HL-60/S4 treated with retinoic acid at 250 ng/mL for 4 days and 3 days (cell line): ENCODE measurements at regions not wholly inside any gene's neighbourhood (a gene's known extent, or its start where the extent isn't known, plus 50 kb on each side); places are given as distances from the start of the nearest gene placed in this dataset.

Source experiments
- in situ Hi-C: fragments of 300-500 bp; cut with MboI; formaldehyde crosslinking; loops from 2 replicates; pipeline ENCODE4 v1.7.0; 2022; ENCODE audit warnings: low sequenced_read_pairs

DNA sequence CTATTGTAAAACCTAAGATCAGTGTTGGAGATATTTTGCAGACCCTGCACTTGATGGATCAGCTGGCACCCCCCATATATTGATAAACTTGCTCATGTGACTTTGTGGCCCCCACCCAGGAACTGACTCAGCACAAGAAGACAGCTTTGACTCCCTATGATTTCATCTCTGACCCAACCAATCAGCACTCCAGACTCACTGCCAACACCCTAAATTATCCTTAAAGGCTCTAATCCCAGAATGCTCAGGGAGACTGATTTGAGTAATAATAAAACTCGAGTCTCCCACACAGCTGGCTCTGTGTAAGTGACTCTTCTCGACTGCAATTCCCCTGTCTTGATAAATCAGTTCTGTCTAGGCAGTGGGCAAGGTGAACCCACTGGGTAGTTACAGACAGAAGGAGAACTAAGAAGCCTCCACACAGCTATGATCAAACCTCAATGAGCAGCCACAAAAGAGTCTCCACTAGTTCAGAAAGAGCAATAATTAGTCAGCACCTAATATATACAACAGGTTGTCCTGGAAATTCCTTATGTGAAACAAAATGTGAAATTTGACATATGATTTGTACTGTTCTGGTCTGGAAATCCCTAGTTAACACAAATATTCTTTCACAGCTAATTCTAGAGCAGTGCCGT lies 52.2 kb downstream of the ACTL7B start:
- in situ Hi-C loops = no loop called here

GRCh38 chr9:108802967-108803366 lies 52.8 kb downstream of the ACTL7B start:
- in situ Hi-C loops = no loop called here

DNA sequence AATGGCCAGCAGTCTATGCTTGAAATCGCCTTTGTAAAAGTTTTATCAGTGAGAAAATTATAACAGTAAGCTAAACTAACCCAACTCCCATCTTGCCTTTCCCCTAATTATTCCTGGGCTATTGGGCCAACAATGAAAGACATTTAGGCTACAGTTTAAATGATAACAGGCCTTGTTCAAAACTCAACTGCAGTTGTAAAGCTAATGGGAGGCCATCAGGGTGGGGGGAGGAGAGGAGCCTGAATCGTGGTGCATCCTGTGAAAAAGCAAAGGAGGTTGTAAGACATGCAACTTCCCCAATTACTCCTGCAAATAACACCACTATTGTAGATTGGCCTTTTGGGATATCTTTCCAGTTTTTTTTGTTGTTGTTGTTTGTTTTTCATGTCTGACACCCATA lies 53.8 kb downstream of the ACTL7B start:
- in situ Hi-C loops = no loop called here

- in situ Hi-C loops = no loop called here
These were observed 55.1 kb downstream of the ACTL7B start for GRCh38 chr9:108800632-108801099.

DNA sequence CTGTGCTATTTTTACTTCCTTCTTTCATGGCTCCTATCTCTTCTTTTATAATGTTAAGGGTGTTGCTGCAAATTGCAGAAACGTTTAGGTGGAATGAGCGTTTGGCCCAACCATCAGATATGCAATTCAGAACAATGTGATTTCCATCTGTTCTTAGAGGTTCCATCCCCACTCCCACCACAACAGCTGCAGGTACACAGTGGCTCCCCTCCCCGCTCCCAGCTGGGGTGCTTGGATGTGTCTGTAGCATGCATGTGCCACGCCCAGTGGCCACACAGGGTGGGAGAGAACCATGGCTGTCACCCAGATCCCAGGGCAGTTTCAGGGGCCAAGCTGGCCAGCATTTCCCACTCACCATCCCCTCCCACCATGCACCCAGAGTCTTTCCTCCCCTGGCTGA lies 62.2 kb downstream of the ACTL7B start:
- in situ Hi-C loops = no loop called here

DNA sequence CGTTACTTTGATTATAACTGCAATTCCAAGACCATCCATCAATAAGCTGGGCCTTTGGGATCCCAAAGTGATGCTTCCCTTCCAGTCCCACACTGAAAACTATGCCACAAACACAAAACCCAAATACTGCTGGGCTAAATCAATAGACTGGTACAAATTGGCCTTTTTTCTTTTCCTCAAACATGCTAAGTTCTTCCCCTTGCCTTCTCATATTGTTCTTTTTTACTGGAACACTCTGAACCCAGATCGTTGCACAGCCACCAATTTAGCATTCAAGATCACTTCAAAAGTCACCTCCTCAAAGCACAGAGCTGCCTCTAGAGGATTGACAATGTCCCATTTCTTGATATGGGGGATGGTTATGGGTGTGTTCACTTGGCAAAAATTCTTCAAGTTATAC lies 66.0 kb downstream of the ACTL7B start:
- in situ Hi-C loops = no loop called here

DNA sequence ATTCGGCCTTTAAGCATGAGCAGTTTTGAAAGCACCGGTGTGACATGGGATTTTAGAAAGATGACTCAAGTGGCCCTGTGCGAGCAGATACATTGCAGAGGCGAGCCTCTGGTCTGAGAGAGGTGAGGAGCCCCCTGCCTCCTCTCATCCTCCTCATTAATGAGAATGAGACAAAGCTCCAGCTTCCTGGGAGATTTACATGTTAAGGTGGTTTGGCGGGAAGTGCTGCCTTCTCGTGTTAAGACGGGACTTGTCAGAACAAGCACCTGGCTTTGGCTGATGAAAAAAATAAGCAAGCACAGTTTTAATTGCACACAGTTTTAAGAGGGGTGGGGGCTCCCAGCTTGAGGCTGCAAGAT lies 68.1 kb downstream of the ACTL7B start:
- in situ Hi-C loops = no loop called here

DNA sequence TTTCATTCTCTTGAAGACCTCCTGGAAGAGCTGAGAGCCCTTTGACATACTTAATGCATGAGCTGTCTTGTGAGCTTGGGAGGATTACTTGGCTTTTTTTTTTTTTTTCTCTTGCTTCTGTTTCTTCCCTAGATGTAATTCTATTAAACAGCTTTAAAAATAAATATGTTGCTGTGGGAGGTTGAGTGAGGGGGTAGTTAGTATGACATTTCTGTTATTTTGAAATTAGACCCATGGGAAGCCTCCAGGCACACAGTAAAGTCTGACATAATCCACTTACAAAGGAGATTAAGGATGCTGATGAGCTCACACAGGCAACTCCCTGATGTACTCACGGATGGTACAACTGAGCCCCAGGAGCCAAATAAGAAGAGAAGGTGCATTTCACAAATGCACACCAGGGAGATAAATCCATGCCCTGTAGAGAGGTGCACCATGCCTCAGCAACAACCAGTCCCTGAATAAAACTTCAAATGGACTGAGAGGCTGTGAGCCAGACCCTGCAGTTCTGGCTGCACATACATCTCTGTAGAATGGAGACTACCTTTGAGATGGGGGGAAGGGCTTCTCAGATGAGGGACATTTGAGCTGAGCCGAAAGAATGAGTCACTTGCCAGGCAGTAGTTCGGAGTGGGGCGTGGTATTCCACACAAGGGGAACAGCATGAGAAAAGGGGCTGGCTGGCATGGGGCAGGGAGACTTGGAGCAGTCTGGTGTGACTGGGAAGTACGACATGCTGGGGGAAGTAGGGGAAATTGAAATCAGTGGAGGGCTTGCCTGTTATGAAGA lies 68.7 kb downstream of the ACTL7B start:
- in situ Hi-C loops = no loop called here

- in situ Hi-C loops = no loop called here
These were observed 69.5 kb downstream of the ACTL7B start for GRCh38 chr9:108786322-108786721.

- in situ Hi-C loops = no loop called here
These were observed 70.8 kb downstream of the ACTL7B start for GRCh38 chr9:108784998-108785397.

- in situ Hi-C loops = no loop called here
These were observed 71.9 kb downstream of the ACTL7B start for GRCh38 chr9:108783731-108784495.

DNA sequence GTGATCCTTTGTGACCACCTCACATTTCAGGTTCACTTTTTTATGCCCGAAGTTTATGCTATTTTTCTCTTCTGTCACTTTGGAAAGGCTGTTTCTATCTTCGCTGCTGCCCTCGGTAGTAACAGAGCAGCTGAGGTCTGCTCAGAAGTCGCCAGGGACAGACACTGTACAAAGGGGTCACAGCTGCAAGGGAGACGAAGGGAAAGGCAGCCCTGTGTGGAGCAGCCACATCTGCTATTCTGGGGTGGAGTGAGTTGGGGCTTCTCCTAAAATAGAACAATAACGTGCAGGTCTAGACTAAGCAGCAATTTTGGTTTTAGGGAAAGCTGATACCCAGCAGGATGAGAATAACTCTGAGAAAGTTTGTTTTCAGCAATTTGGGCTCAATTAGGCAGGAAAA lies 72.5 kb downstream of the ACTL7B start:
- in situ Hi-C loops = no loop called here

DNA sequence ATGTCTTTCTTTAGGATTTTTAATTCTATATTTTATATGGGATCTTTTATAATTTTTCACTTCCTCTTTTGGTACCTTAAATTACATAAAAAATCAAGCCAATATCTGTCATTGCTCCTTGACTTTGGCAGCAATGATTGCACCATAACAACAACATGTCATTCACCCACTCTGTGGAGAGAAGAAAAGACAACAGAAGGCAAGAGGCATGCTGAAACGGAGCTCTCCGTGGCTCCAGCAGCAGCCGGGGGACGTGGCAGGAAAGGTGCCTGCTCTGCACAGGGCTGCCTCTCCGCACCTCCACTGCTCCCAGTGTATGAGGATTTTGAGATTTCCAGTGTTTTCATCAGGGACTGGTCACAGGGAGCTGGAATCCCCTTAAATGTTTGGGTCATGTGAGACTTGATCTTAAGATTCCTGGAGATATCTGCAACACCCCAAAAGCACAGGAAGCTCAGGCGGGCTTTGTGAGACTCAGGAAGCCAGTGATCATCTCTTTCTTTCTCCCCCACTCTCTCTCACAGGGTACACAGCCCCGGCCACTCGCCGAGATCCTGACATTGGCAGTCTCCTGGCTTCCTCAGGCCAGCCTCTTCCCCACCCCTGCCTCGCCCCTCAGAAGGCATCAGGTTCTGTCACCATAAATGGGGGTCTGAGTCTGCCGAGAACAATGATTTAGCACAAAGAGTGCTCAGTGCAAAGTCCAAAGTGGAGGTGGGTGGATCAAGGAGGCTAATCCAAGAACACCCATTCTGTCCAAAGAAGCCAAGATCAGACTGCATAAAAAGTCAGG lies 74.6 kb downstream of the ACTL7B start:
- in situ Hi-C loops = no loop called here

GRCh38 chr9:108779551-108780325 lies 76.0 kb downstream of the ACTL7B start:
- in situ Hi-C loops = no loop called here

- in situ Hi-C loops = no loop called here
These were observed 78.7 kb downstream of the ACTL7B start for GRCh38 chr9:108776920-108777639.

GRCh38 chr9:108775901-108776306 lies 79.9 kb downstream of the ACTL7B start:
- in situ Hi-C loops = no loop called here

DNA sequence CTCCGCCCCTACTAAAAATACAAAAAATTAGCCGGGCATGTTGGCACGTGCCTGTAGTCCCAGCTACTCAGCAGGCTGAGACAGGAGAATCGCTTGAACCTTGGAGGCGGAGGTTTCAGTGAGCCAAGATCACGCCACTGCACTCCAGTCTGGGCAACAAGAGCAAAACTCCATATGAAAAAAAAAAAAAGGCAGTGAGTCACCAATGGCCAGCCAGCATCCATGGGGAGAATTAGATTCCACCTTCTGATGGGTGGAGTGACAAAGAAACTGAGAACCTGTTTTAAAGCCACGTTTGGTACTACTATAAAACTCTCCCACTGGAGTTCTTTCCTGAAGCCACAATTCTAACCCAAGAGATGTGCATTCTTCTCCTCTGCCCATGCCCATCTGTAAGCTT lies 81.7 kb downstream of the ACTL7B start:
- in situ Hi-C loops = loop anchor here (25.0 kb wide), 1 partner anchor 1312 kb away; no protein-coding TSS in a partner anchor

DNA sequence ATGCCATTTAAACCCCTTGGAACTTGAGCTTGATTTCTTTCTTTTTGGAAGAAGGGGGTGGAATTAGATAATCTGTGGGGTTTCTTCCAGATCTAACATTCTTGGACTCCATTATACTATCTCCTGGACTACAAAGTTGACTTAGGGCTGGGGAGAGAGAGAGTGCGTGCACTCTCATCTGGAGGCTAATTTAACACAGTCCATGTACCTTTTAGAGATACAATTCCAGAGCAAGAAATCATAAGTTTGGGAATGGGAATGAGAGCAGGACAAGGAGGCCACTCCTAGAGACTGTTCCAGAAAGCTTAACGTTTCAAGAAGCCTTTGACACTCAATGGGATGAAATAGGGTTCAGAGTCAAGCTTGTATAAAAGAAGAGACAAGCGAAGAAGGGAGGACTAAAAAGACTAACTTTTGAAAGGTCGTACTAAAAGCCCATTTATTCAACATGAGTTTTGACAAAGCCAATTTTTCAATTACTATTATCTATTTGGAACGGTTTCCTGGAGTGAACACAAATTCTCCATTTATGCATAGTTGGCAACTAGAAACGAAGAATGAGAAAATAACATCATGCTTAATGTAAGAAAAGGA lies 83.4 kb downstream of the ACTL7B start:
- in situ Hi-C loops = loop anchor here (25.0 kb wide), 1 partner anchor 1310 kb away; no protein-coding TSS in a partner anchor

GRCh38 chr9:108768744-108769143 lies 87.0 kb downstream of the ACTL7B start:
- in situ Hi-C loops = loop anchor here (25.0 kb wide), 1 partner anchor 1306 kb away; no protein-coding TSS in a partner anchor
